Skeletal muscle tissue (tissue), 3 donors: ENCODE measurements at regions not wholly inside any gene's neighbourhood (a gene's known extent, or its start where the extent isn't known, plus 50 kb on each side); places are given as distances from the start of the nearest gene placed in this dataset.
"Not testable (repeated sequence)": the region's sequence is repeated elsewhere in the genome, so short reads cannot be mapped to it uniquely, and the experiment has no call there.

Experiments used
- H3K27ac ChIP-seq: one replicate; pipeline ENCODE4 v1.7.0; 2013; ENCODE audit warnings: mild to moderate bottlenecking, low read depth, low read length, inconsistent platforms
- H3K27me3 ChIP-seq, 3 donors: one replicate each; pipeline ENCODE4 v1.7.0; 2013; ENCODE audit warnings: low read length in 3 of 3; ENCODE audit not compliant: control insufficient read depth in 3 of 3, insufficient read depth in 3 of 3
- H3K36me3 ChIP-seq, 3 donors: one replicate each; pipeline ENCODE4 v1.7.0; 2013; ENCODE audit warnings: low read length in 3 of 3; ENCODE audit not compliant: control insufficient read depth in 3 of 3, insufficient read depth in 3 of 3
- H3K4me1 ChIP-seq, 3 donors: one replicate each; pipeline ENCODE4 v1.7.0; 2013; ENCODE audit warnings: low read length in 3 of 3, mild to moderate bottlenecking in 3 of 3; ENCODE audit not compliant: control insufficient read depth in 3 of 3, insufficient read depth in 3 of 3
- H3K4me3 ChIP-seq, 3 donors: one replicate each; pipeline ENCODE4 v1.7.0; 2013; ENCODE audit warnings: low read length in 3 of 3
- H3K9ac ChIP-seq, 3 donors: one replicate each; pipeline ENCODE4 v1.7.0; 2013; ENCODE audit warnings: low read length in 3 of 3, mild to moderate bottlenecking in 3 of 3, moderate library complexity in 2 of 3, low read depth in 1 of 3
- H3K9me3 ChIP-seq, 3 donors: one replicate each; pipeline ENCODE4 v1.7.0; 2013; ENCODE audit warnings: low read length in 3 of 3; ENCODE audit not compliant: control insufficient read depth in 3 of 3
- donor health status: Osteomylitis.

DNA sequence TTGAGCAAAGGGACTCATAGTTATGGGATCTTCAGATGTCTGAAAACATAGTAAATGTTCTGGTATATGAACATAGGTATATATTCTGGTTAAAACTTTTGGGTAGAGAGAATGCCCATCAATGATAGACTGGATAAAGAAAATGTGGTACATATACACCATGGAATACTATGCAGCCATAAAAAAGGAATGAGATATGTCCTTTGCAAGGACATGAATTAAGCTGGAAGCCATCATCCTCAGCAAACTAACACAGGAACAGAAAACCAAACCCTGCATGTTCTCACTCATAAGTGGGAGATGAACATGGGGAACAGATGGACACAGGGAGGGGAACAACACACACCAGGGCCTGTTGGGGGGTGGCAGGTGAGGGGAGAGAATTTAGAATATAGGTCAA is 171.0 kb upstream of the CCNH start:
- not testable (repeated sequence) for H3K4me3 ChIP-seq, H3K36me3 ChIP-seq, H3K4me1 ChIP-seq, H3K27ac ChIP-seq, H3K27me3 ChIP-seq, H3K9me3 ChIP-seq, H3K9ac ChIP-seq

DNA sequence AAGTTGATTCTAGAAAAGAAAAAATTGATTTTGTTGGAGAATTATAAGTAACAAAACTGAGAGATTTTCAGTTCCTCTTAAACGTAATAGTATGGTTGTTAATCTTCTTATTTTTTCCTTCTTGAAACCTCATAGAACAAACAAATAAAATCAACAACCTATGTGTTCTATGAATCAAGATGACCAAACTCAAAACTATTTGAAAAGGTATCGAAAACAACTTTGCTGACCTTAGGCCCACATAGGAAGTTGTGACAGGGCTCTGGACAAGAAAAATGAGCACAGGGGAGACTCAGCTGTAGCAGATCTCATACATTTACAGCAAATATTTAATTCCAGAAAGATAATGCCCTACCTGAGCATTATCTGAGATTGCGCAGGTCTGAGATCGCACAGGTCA is 169.4 kb upstream of the CCNH start:
- H3K9me3 ChIP-seq = peaks cover 0 to 3% (median 0%) of the 10 kb centered on the region in 3 donors
- H3K27ac ChIP-seq = no peak overlapping the region
- no peak overlapping the region for H3K9ac ChIP-seq
- no peaks in the 10 kb centered on the region for H3K36me3 ChIP-seq
- H3K4me3 ChIP-seq = no peak overlapping the region
- H3K4me1 ChIP-seq = no peaks in the 10 kb centered on the region
- no peaks in the 10 kb centered on the region for H3K27me3 ChIP-seq

DNA sequence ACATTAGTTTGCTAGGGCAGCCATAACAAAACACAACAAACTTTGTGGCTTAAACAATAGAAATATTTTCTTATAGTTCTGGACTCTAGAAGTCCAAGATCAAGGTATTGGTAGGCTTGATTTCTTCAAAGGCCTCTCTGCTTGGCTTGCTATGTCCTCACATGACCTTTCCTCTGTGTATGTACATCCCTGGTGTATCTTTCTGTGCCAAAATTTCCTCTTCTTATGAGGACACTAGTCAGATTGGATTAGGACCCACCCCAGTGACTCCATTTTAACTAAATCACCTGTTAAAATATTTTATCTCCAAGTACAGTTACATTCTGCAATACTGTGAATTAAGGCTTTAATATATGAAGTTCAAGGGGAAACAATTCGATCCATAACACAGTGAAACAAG is 168.9 kb upstream of the CCNH start:
- H3K9ac ChIP-seq = no peak overlapping the region
- no peaks in the 10 kb centered on the region for H3K4me1 ChIP-seq
- H3K4me3 ChIP-seq = no peak overlapping the region
- no peaks in the 10 kb centered on the region for H3K27me3 ChIP-seq
- no peak overlapping the region for H3K27ac ChIP-seq
- no peaks in the 10 kb centered on the region for H3K36me3 ChIP-seq
- H3K9me3 ChIP-seq = peaks cover 0 to 3% (median 0%) of the 10 kb centered on the region in 3 donors

GRCh38 chr5:87579678-87580077 is 166.9 kb upstream of the CCNH start:
- Histone ChIP-seq H3K4me1 (no peaks in the 10 kb centered on the region), H3K9me3 (no peaks in the 10 kb centered on the region), H3K36me3 (no peaks in the 10 kb centered on the region), H3K27me3 (no peaks in the 10 kb centered on the region), H3K4me3 (no peak overlapping the region), H3K9ac (no peak overlapping the region), H3K27ac (no peak overlapping the region)

GRCh38 chr5:87576867-87577266 is 164.1 kb upstream of the CCNH start:
- H3K4me3 ChIP-seq = no peak overlapping the region
- no peaks in the 10 kb centered on the region for H3K4me1 ChIP-seq
- no peak overlapping the region for H3K27ac ChIP-seq
- no peaks in the 10 kb centered on the region for H3K36me3 ChIP-seq
- H3K27me3 ChIP-seq = no peaks in the 10 kb centered on the region
- no peak overlapping the region for H3K9ac ChIP-seq
- H3K9me3 ChIP-seq = no peaks in the 10 kb centered on the region

GRCh38 chr5:87576306-87576705 is 163.6 kb upstream of the CCNH start:
- H3K27me3 ChIP-seq, H3K27ac ChIP-seq, H3K36me3 ChIP-seq, H3K9me3 ChIP-seq, H3K9ac ChIP-seq, H3K4me1 ChIP-seq, H3K4me3 ChIP-seq: not testable (repeated sequence)

DNA sequence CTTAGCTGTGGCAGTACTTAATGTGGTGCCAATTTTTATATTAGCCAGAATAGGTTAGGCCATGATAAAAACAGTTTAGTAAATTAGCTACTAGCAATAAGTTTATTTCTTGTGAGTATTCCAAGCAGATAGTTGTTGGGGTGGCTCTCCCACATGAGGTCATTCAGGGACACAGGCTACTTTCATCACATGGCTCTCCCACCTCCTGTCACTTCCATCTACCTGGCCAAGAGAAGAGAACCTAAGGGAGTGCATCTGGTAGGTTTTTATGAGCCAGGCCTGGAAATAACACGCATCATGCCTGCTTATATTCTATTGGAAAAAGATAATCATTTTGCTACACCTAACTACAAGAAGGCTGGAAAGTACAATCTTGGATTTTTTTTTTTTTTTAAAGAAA is 161.4 kb upstream of the CCNH start:
- Histone ChIP-seq H3K9me3 (no peaks in the 10 kb centered on the region), H3K9ac (no peak overlapping the region), H3K4me1 (no peaks in the 10 kb centered on the region), H3K27ac (no peak overlapping the region), H3K4me3 (no peak overlapping the region), H3K27me3 (no peaks in the 10 kb centered on the region), H3K36me3 (no peaks in the 10 kb centered on the region)

DNA sequence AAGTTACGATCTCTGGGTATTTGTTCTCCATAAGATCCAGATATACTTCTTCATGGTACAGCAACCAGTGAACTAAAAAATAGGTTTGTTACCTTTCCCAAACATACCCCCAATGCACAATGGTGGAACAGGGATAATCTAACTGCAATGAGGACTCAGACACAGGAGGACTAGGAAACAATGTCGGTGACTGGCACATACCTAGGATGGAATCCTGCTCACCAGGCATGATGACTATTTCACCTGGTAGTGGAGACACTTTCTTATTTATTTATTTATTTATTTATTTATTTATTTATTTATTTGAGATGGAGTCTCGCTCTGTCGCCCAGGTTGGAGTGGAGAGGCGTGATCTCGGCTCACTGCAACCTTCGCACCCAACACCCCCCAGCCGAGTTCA is 159.9 kb upstream of the CCNH start:
- H3K9ac ChIP-seq = no peak overlapping the region
- no peaks in the 10 kb centered on the region for H3K36me3 ChIP-seq
- H3K9me3 ChIP-seq = no peaks in the 10 kb centered on the region
- no peaks in the 10 kb centered on the region for H3K27me3 ChIP-seq
- H3K4me1 ChIP-seq = no peaks in the 10 kb centered on the region
- no peak overlapping the region for H3K4me3 ChIP-seq
- no peak overlapping the region for H3K27ac ChIP-seq

GRCh38 chr5:87572090-87572489 is 159.4 kb upstream of the CCNH start:
- H3K9ac ChIP-seq = no peak overlapping the region
- no peaks in the 10 kb centered on the region for H3K27me3 ChIP-seq
- no peaks in the 10 kb centered on the region for H3K36me3 ChIP-seq
- H3K9me3 ChIP-seq = no peaks in the 10 kb centered on the region
- no peaks in the 10 kb centered on the region for H3K4me1 ChIP-seq
- H3K4me3 ChIP-seq = no peak overlapping the region
- no peak overlapping the region for H3K27ac ChIP-seq

DNA sequence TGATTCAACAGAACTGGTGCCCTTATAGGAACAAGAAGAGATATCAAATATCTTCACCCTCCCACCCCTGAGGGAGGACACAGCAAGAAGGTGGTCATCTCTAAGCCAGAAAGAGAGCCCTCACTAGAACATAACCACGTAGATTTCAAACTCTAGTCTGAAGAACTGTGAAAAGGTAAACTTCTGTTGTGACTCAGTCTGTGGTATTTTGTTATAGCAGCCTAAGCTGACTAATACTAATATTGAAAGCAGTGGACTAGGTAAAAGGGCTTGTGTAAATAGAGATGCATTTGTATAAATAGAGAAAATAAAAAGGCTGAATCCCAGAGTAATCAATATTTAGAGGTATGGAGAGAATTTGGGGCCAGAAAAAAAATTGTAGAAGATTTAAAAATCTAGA is 157.6 kb upstream of the CCNH start:
- Histone ChIP-seq H3K27ac (no peak overlapping the region), H3K9me3 (no peaks in the 10 kb centered on the region), H3K27me3 (no peaks in the 10 kb centered on the region), H3K4me1 (no peaks in the 10 kb centered on the region), H3K4me3 (no peak overlapping the region), H3K36me3 (no peaks in the 10 kb centered on the region), H3K9ac (no peak overlapping the region)

DNA sequence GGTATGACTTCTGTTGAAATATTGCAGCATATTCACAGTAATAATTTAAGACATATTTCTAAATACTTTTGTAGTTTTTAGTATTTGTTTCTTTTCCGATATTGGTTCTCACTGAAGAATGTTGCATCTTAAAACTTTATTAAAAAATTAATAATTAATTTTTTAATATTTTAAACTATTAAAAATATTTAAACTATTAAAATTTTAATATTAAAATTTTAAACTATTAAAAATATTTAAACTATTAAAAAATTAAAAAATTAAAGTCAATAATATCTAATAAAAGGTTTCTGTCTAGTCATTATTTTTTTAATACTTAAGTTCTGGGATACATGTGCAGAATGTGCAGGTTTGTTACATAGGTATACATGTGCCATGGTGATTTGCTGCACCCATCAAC is 149.3 kb upstream of the CCNH start:
- Histone ChIP-seq H3K4me3 (no peak overlapping the region), H3K36me3 (no peaks in the 10 kb centered on the region), H3K9ac (no peak overlapping the region), H3K27ac (no peak overlapping the region), H3K9me3 (no peaks in the 10 kb centered on the region), H3K27me3 (no peaks in the 10 kb centered on the region), H3K4me1 (no peaks in the 10 kb centered on the region)
